ENCODE measurements at regions not wholly inside any gene's neighbourhood (a gene's known extent, or its start where the extent isn't known, plus 50 kb on each side); places are given as distances from the start of the nearest gene placed in this dataset.

- no peak for TF ChIP-seq CTCF (IDR thresholded peaks at IDR 0.05 in 2 of 3, conservative IDR thresholded peaks at IDR 0.05 in 1 of 3; ENCODE audit: borderline replicate concordance in 1 of 3, insufficient read depth in 1 of 3, low read depth in 2 of 3, low read length in 2 of 3)
- TF ChIP-seq POLR2A (IDR thresholded peaks at IDR 0.05; ENCODE audit: borderline replicate concordance, extremely low read depth, insufficient read depth, insufficient read length): no peak
- TF ChIP-seq ATF3 (IDR thresholded peaks at IDR 0.05): no peak
- no peak for TF ChIP-seq EZH2 (IDR thresholded peaks at IDR 0.05)
- no peak for TF ChIP-seq JUND (IDR thresholded peaks at IDR 0.05)
- no peak for TF ChIP-seq YY1 (IDR thresholded peaks at IDR 0.05; ENCODE audit: extremely low read depth, insufficient replicate concordance, low read depth, low read length)
- no peak for TF ChIP-seq SIN3A (IDR thresholded peaks at IDR 0.05; ENCODE audit: low read depth)
- no peak for TF ChIP-seq FOSL1 (IDR thresholded peaks at IDR 0.05; ENCODE audit: low read depth)
- no peak for TF ChIP-seq SP1 (IDR thresholded peaks at IDR 0.05; ENCODE audit: low read depth)
- TF ChIP-seq POLR2AphosphoS5 (IDR thresholded peaks at IDR 0.05; ENCODE audit: low read depth, low read length): no peak
- no peak for TF ChIP-seq ZNF274 (IDR thresholded peaks at IDR 0.05; ENCODE audit: low read depth, low read length)
These were observed 135.9 kb upstream of the ASB18 start for GRCh38 chr2:236400046-236400574.
